Upper lobe of right lung (tissue), 1 donor: ENCODE measurements at regions not wholly inside any gene's neighbourhood (a gene's known extent, or its start where the extent isn't known, plus 50 kb on each side); places are given as distances from the start of the nearest gene placed in this dataset.

Experiments
- ATAC-seq: fragments of 200-7000 bp; cut with Tn5 transposase; one replicate; pipeline ENCODE4 v1.9.1; 2020; ENCODE audit warnings: mild to moderate bottlenecking, moderate library complexity
- DNase-seq: peaks from one replicate; pipeline ENCODE4 v3.0.0-alpha.2; 2020
- H3K27ac ChIP-seq: fragments of 200-600 bp; one replicate; pipeline ENCODE4 v1.8.0; 2022
- H3K27me3 ChIP-seq: fragments of 200-600 bp; one replicate; pipeline ENCODE4 v1.8.0; 2022; ENCODE audit warnings: mild to moderate bottlenecking
- H3K36me3 ChIP-seq: fragments of 200-600 bp; one replicate; pipeline ENCODE4 v1.8.0; 2022
- H3K4me1 ChIP-seq: fragments of 200-600 bp; one replicate; pipeline ENCODE4 v1.8.0; 2022
- H3K4me3 ChIP-seq: fragments of 200-600 bp; one replicate; pipeline ENCODE4 v1.8.0; 2022; ENCODE audit warnings: mild to moderate bottlenecking
- H3K9me3 ChIP-seq: fragments of 200-600 bp; one replicate; pipeline ENCODE4 v1.8.0; 2022
- intact Hi-C: fragments of 100-400 bp; cut with DNase I; formaldehyde crosslinking; loops from one replicate; pipeline ENCODE4 v1.11.0; 2022
- TF ChIP-seq, protein P1 (sequence below): fragments of 200-600 bp; IDR thresholded peaks from one replicate; pipeline ENCODE4 v1.8.0; 2022; ENCODE audit warnings: antibody characterized with exemption
- donor health status: DM: no; HTN: yes; CAD: no; lungs with severe emphysema.

DNA sequence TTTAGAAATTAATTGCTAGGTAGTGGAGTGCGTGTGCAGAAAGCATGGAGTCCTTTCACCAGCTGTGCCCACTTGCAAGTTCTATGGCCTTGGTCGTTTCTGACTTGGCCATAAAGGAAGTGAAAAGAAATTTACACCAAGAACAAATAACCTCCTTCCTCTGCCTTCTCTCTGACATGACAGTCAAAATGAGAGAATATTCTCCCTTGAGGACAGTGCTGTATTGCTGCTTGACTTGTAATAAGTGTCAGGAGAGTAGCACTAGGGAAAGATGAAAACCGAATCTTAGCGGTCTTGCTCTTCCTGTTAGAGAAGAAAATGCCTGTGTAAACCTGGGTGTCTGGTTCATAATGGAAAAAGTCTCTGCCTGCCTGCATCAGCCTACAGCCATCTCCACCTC, 333.1 kb upstream of the RAG2 start:
- Histone ChIP-seq H3K4me3 (no peak overlapping the region), H3K4me1 (no peaks in the 10 kb centered on the region), H3K27me3 (no peaks in the 10 kb centered on the region), H3K36me3 (no peaks in the 10 kb centered on the region), H3K27ac (no peak overlapping the region), H3K9me3 (no peaks in the 10 kb centered on the region)
- ATAC-seq (no peak), DNase-seq (no peak)
- intact Hi-C loops: no loop called here
- TF ChIP-seq, protein P1, sequence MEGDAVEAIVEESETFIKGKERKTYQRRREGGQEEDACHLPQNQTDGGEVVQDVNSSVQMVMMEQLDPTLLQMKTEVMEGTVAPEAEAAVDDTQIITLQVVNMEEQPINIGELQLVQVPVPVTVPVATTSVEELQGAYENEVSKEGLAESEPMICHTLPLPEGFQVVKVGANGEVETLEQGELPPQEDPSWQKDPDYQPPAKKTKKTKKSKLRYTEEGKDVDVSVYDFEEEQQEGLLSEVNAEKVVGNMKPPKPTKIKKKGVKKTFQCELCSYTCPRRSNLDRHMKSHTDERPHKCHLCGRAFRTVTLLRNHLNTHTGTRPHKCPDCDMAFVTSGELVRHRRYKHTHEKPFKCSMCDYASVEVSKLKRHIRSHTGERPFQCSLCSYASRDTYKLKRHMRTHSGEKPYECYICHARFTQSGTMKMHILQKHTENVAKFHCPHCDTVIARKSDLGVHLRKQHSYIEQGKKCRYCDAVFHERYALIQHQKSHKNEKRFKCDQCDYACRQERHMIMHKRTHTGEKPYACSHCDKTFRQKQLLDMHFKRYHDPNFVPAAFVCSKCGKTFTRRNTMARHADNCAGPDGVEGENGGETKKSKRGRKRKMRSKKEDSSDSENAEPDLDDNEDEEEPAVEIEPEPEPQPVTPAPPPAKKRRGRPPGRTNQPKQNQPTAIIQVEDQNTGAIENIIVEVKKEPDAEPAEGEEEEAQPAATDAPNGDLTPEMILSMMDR: no peak

DNA sequence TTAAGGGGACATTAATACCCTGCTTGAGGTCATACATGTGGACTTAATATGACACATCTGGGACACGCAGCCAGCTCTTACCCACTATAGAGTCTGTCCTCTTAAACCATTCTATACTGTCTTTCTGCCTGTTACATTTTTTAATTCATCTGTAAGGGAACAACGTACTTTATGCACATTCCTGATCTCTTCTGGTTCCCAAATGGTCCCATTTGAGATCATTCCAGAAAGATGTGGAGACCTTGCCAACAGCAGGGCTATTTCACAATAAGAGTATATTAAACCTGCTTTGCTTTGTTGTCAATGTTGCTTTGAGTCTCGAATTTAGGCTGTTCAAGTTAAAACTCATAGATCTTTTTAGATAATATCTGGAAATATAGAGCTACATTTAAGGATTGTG, 332.2 kb upstream of the RAG2 start:
- Histone ChIP-seq H3K4me1 (no peaks in the 10 kb centered on the region), H3K27ac (no peak overlapping the region), H3K9me3 (no peaks in the 10 kb centered on the region), H3K36me3 (no peaks in the 10 kb centered on the region), H3K4me3 (no peak overlapping the region), H3K27me3 (no peaks in the 10 kb centered on the region)
- DNase-seq (no peak), ATAC-seq (no peak)
- TF ChIP-seq, protein P1: no peak
- intact Hi-C loops: no loop called here

- Histone ChIP-seq H3K9me3 (no peaks in the 10 kb centered on the region), H3K36me3 (no peaks in the 10 kb centered on the region), H3K4me1 (no peaks in the 10 kb centered on the region), H3K4me3 (no peak overlapping the region), H3K27me3 (no peaks in the 10 kb centered on the region), H3K27ac (no peak overlapping the region)
- intact Hi-C loops: no loop called here
- DNase-seq (no peak), ATAC-seq (no peak)
- TF ChIP-seq, protein P1: no peak
These were observed 331.4 kb upstream of the RAG2 start for GRCh38 chr11:36929401-36929800.

DNA sequence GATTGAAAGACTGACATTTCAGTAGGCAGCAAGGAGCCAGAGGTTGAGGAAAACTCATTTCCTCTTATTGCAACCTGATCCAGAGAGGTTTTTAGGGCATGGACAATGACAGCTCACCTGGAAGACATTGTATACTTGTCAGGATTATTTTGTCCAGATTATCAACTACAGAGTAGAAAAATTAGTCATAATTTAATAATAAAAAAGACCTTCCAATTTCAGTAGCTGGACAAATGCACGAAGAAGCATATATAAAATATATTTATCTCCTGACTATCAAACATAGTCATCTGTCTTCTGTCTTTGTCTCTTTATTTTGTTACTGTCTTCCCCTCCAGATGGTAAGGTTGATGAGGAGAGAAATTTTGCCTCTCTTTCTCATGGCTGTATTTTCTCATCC, 330.6 kb upstream of the RAG2 start:
- Histone ChIP-seq H3K9me3 (no peaks in the 10 kb centered on the region), H3K27me3 (no peaks in the 10 kb centered on the region), H3K36me3 (no peaks in the 10 kb centered on the region), H3K4me1 (no peaks in the 10 kb centered on the region), H3K4me3 (no peak overlapping the region), H3K27ac (no peak overlapping the region)
- DNase-seq (no peak), ATAC-seq (no peak)
- intact Hi-C loops: no loop called here
- TF ChIP-seq, protein P1: no peak

DNA sequence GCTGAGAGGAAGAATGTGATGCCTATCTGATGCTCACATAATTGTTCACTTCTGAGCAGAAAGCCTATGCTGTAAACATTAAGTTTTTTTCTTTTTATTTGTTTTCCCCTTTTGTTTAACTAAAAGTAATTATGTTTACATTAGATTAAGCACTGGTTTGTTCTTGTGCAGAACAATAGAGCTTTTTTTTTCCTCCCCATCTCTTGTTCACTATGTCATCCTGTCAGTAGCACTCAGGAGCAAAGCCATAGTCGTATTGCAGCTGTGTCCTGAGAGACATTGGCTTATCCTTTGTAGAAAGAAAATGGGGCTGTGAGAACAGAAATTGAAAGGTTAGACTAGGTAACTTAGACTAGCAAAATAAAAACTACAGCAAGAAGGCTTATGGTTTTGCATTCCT, 301.8 kb upstream of the RAG2 start:
- DNase-seq: no peak
- Histone ChIP-seq H3K9me3 (no peaks in the 10 kb centered on the region), H3K27ac (no peak overlapping the region), H3K27me3 (no peaks in the 10 kb centered on the region), H3K4me3 (no peak overlapping the region), H3K36me3 (no peaks in the 10 kb centered on the region), H3K4me1 (no peaks in the 10 kb centered on the region)
- intact Hi-C loops: no loop called here
- TF ChIP-seq, protein P1: no peak
- ATAC-seq: no peak

DNA sequence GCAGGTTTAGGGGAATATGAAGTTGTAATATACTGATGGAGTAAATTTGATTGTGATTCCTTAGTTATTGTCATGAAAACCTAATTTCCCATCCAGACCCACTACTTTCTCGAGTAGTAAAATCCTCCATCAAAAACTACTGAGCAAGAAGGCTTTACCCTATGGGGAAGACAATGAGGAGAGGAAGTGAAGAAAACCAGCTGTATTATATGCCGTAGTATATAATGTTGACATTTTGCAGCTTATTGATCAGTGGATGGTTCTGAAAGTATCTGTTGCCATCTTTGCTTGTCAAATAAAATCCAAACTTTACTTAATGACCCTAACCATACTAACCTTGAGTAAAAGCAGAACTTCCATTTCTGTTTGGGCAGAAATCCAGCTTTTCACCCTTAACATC, 292.8 kb upstream of the RAG2 start:
- DNase-seq (no peak), ATAC-seq (no peak)
- TF ChIP-seq, protein P1: no peak
- intact Hi-C loops: no loop called here
- no peaks in the 10 kb centered on the region for H3K9me3 ChIP-seq
- H3K27ac ChIP-seq: no peak overlapping the region
- no peaks in the 10 kb centered on the region for H3K27me3 ChIP-seq
- H3K36me3 ChIP-seq: no peaks in the 10 kb centered on the region
- H3K4me1 ChIP-seq: no peaks in the 10 kb centered on the region
- H3K4me3 ChIP-seq: no peak overlapping the region
